Keratinocyte (primary cell): ENCODE measurements at regions not wholly inside any gene's neighbourhood (a gene's known extent, or its start where the extent isn't known, plus 50 kb on each side); places are given as distances from the start of the nearest gene placed in this dataset.

Source experiments
- DNase-seq: peaks from one replicate; pipeline ENCODE4 v3.0.0-alpha.2; 2011; ENCODE audit warnings: low read depth, missing footprints, low spot score
- FAIRE-seq: peaks from 2 replicates; lab custom pipeline; 2011; peaks lifted over from hg19 to GRCh38; lab: Jason Lieb, UNC
- H2AFZ ChIP-seq: 2 replicates; pipeline ENCODE4 v1.6.0; 2012; ENCODE audit warnings: low read length, control low read depth, inconsistent platforms; ENCODE audit not compliant: control insufficient read depth
- H3K27ac ChIP-seq: 2 replicates; pipeline ENCODE4 v1.5.1; 2011; ENCODE audit warnings: low read length; ENCODE audit not compliant: control insufficient read depth, insufficient read depth
- H3K27me3 ChIP-seq: 3 replicates; pipeline ENCODE4 v1.6.0; 2011; ENCODE audit warnings: low read length; ENCODE audit not compliant: control insufficient read depth, insufficient read depth; ENCODE audit errors: extremely low read depth
- H3K36me3 ChIP-seq, 2 experiments: 2 replicates in 1 of 2; 3 replicates in 1 of 2; pipeline ENCODE4 v1.5.1; 2011; ENCODE audit warnings: low read length in 2 of 2, mild to moderate bottlenecking in 1 of 2; ENCODE audit not compliant: control insufficient read depth in 2 of 2, insufficient read depth in 2 of 2; ENCODE audit errors: extremely low read depth in 1 of 2
- H3K4me1 ChIP-seq: 3 replicates; pipeline ENCODE4 v1.5.1; 2011; ENCODE audit warnings: low read length; ENCODE audit not compliant: control insufficient read depth, insufficient read depth; ENCODE audit errors: extremely low read depth
- H3K4me2 ChIP-seq: 3 replicates; pipeline ENCODE4 v1.6.0; 2011; ENCODE audit warnings: low read depth, low read length; ENCODE audit not compliant: control insufficient read depth, insufficient read depth; ENCODE audit errors: extremely low read depth
- H3K4me3 ChIP-seq, 3 experiments: fragments of 200-600 bp in 1 of 3; sonication (generic) in 1 of 3; 2 replicates in 2 of 3; 3 replicates in 1 of 3; pipeline ENCODE4 v1.5.1; 2011 to 2016; ENCODE audit warnings: low read length in 3 of 3, mild to moderate bottlenecking in 3 of 3, control low read depth in 2 of 3, inconsistent platforms in 1 of 3, low read depth in 1 of 3, mixed read lengths in 1 of 3, mixed run types in 1 of 3, moderate library complexity in 1 of 3; ENCODE audit not compliant: control insufficient read depth in 2 of 3, insufficient read depth in 2 of 3; ENCODE audit errors: extremely low read depth in 1 of 3
- H3K79me2 ChIP-seq: 2 replicates; pipeline ENCODE4 v1.6.0; 2012; ENCODE audit warnings: low read length; ENCODE audit not compliant: control insufficient read depth, insufficient read depth
- H3K9ac ChIP-seq: 3 replicates; pipeline ENCODE4 v1.6.0; 2011; ENCODE audit warnings: low read length; ENCODE audit not compliant: control insufficient read depth, insufficient read depth; ENCODE audit errors: extremely low read depth
- H3K9me1 ChIP-seq: 3 replicates; pipeline ENCODE4 v1.6.0; 2011; ENCODE audit warnings: low read length; ENCODE audit not compliant: control insufficient read depth, insufficient read depth; ENCODE audit errors: extremely low read depth
- H3K9me3 ChIP-seq: 2 replicates; pipeline ENCODE4 v1.5.1; 2012; ENCODE audit warnings: low read depth, low read length; ENCODE audit not compliant: control insufficient read depth
- H4K20me1 ChIP-seq: 3 replicates; pipeline ENCODE4 v1.6.0; 2011; ENCODE audit warnings: low read length; ENCODE audit not compliant: control insufficient read depth, insufficient read depth; ENCODE audit errors: extremely low read depth
- EZH2 ChIP-seq: IDR thresholded peaks from one replicate; pipeline ENCODE4 v1.6.1; 2012; ENCODE audit warnings: inconsistent platforms, mild to moderate bottlenecking, low read length, moderate library complexity
- dilution Hi-C: fragments of 300-500 bp; cut with MboI; formaldehyde crosslinking; loops from one replicate; pipeline ENCODE4 v1.7.0; 2020; ENCODE audit warnings: low sequenced_read_pairs; ENCODE audit not compliant: extremely low pct_ligation_motif_present
- TF ChIP-seq, protein P1 (sequence below), 3 experiments: IDR thresholded peaks in 1 of 3; conservative IDR thresholded peaks in 1 of 3; optimal IDR thresholded peaks in 1 of 3; 2 replicates in 2 of 3; 3 replicates in 1 of 3; pipeline versions ENCODE3 to v1.5.1; 2011; ENCODE audit warnings: low read length in 3 of 3, mild to moderate bottlenecking in 3 of 3, moderate library complexity in 2 of 3, control low read depth in 1 of 3, inconsistent platforms in 1 of 3; ENCODE audit not compliant: insufficient read depth in 2 of 3; ENCODE audit errors: extremely low read depth in 1 of 3

DNA sequence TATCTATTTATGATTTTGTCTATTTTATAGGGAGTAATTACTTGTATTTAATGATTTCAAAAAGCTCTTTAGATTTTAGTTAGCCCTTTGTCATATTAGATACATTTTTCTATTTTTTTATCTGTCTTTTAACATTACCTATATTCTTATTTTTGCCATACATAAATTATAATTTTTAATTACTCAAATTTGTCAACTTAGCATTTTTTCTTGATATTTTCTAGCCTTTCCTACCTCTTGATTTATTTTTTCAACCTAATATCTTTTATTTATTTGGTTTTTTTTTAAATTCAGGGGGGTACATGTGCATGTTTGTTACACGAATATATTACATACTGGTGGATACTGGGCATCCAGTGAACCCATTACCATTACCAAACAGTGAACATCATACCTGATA, 114.3 kb upstream of the F13A1 start:
- no peak for FAIRE-seq
- peaks cover 2% of the 10 kb centered on the region for H3K9me1 ChIP-seq

DNA sequence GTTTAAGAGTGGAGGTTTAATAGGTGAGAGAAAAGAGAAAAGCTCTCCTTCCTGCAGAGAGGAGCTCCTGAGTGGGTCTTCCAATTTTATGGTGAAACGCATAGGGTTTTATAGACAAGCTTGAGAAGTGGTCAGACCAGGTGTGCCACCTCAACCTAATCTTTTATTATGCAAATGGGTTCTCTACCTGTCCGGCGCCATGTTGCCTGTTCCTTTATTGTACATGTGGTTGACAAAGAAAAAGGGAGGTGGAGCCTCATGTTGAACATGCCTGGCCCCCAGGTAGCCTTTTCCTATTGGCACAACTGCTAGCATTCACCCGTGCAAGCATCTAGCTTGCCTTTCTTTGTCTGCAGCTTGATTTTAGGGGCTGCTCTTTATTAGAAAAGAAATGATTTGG, 115.9 kb upstream of the F13A1 start:
- Histone ChIP-seq H3K27me3 (no peaks in the 10 kb centered on the region), H2AFZ (no peak overlapping the region), H3K9me1 (peaks cover 2% of the 10 kb centered on the region), H3K9ac (no peak overlapping the region), H3K79me2 (no peaks in the 10 kb centered on the region), H3K36me3 (no peaks in the 10 kb centered on the region), H3K4me2 (no peak overlapping the region), H4K20me1 (no peaks in the 10 kb centered on the region), H3K4me1 (peaks cover 20% of the 10 kb centered on the region), H3K4me3 (no peak overlapping the region), H3K27ac (no peak overlapping the region), H3K9me3 (no peaks in the 10 kb centered on the region)
- FAIRE-seq (no peak), DNase-seq (no peak)
- TF ChIP-seq, protein P1, sequence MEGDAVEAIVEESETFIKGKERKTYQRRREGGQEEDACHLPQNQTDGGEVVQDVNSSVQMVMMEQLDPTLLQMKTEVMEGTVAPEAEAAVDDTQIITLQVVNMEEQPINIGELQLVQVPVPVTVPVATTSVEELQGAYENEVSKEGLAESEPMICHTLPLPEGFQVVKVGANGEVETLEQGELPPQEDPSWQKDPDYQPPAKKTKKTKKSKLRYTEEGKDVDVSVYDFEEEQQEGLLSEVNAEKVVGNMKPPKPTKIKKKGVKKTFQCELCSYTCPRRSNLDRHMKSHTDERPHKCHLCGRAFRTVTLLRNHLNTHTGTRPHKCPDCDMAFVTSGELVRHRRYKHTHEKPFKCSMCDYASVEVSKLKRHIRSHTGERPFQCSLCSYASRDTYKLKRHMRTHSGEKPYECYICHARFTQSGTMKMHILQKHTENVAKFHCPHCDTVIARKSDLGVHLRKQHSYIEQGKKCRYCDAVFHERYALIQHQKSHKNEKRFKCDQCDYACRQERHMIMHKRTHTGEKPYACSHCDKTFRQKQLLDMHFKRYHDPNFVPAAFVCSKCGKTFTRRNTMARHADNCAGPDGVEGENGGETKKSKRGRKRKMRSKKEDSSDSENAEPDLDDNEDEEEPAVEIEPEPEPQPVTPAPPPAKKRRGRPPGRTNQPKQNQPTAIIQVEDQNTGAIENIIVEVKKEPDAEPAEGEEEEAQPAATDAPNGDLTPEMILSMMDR (optimal IDR thresholded peaks at IDR 0.05 in 1 of 3, IDR thresholded peaks at IDR 0.05 in 1 of 3, conservative IDR thresholded peaks at IDR 0.05 in 1 of 3; ENCODE audit: extremely low read depth in 1 of 3, insufficient read depth in 2 of 3, low read length in 3 of 3): no peak
- no peak for TF ChIP-seq EZH2
- dilution Hi-C loops: no loop called here

More for the DNA sequence above, 114.3 kb upstream of the F13A1 start:
- Histone ChIP-seq H3K9ac (no peak overlapping the region), H3K9me3 (no peaks in the 10 kb centered on the region), H3K27me3 (no peaks in the 10 kb centered on the region), H3K36me3 (no peaks in the 10 kb centered on the region), H3K4me2 (no peak overlapping the region), H3K79me2 (no peaks in the 10 kb centered on the region), H3K27ac (no peak overlapping the region), H3K4me1 (peaks cover 20% of the 10 kb centered on the region), H3K4me3 (no peak overlapping the region), H2AFZ (no peak overlapping the region), H4K20me1 (no peaks in the 10 kb centered on the region)
- TF ChIP-seq, protein P1 (optimal IDR thresholded peaks at IDR 0.05 in 1 of 3, IDR thresholded peaks at IDR 0.05 in 1 of 3, conservative IDR thresholded peaks at IDR 0.05 in 1 of 3; ENCODE audit: extremely low read depth in 1 of 3, insufficient read depth in 2 of 3, low read length in 3 of 3): no peak
- TF ChIP-seq EZH2: no peak
- dilution Hi-C loops: no loop called here
- no peak for DNase-seq
